ENCODE measurements at regions not wholly inside any gene's neighbourhood (a gene's known extent, or its start where the extent isn't known, plus 50 kb on each side); places are given as distances from the start of the nearest gene placed in this dataset.

DNA sequence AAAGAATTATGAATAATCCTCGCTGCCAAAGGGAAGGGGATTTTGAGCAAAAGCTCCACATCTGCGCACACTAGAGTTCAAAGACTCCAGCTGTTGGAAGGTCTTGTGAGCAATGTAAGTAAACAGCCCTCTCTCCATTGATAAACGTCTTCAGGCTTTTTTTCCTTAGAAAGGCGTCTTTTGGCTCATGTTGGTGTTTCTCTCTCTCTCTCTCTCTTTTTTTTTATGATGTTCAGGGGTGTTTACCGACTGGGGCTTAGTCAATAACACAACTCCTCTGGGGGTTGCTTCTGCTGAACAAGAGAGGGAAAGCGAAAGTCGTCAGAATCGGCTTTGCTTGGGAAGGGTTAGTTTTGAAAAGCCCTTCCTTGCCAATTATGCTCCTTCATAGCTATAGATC is 53.2 kb upstream of the C1QTNF7 start:
- no peak overlapping the region for H3K27ac ChIP-seq
- TF ChIP-seq, protein P1, sequence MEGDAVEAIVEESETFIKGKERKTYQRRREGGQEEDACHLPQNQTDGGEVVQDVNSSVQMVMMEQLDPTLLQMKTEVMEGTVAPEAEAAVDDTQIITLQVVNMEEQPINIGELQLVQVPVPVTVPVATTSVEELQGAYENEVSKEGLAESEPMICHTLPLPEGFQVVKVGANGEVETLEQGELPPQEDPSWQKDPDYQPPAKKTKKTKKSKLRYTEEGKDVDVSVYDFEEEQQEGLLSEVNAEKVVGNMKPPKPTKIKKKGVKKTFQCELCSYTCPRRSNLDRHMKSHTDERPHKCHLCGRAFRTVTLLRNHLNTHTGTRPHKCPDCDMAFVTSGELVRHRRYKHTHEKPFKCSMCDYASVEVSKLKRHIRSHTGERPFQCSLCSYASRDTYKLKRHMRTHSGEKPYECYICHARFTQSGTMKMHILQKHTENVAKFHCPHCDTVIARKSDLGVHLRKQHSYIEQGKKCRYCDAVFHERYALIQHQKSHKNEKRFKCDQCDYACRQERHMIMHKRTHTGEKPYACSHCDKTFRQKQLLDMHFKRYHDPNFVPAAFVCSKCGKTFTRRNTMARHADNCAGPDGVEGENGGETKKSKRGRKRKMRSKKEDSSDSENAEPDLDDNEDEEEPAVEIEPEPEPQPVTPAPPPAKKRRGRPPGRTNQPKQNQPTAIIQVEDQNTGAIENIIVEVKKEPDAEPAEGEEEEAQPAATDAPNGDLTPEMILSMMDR (conservative IDR thresholded peaks at IDR 0.05), result no peak
- TF ChIP-seq ZFX (IDR thresholded peaks at IDR 0.05), result no peak

DNA sequence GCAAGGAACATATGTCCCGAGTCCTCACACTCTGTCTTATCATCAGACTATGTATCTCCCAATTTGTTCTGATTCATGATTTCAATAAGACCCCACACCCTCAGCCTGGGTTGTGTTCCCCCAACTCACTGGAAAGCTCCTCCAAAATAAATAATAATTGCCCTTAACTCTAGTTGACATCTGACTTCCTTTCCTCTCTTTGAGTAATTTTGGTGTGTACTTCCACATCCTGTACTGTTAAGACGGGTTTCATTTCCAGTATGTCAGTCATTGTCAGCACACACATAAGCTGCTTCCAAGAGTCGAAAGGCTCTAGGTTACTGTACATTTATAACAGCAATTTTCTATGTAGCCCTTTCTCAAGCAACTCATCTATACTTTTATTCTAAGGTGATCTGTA is 52.2 kb upstream of the C1QTNF7 start:
- TF ChIP-seq, protein P1 (conservative IDR thresholded peaks at IDR 0.05), result no peak
- no peak for TF ChIP-seq ZFX (IDR thresholded peaks at IDR 0.05)
- H3K27ac ChIP-seq, result no peak overlapping the region

DNA sequence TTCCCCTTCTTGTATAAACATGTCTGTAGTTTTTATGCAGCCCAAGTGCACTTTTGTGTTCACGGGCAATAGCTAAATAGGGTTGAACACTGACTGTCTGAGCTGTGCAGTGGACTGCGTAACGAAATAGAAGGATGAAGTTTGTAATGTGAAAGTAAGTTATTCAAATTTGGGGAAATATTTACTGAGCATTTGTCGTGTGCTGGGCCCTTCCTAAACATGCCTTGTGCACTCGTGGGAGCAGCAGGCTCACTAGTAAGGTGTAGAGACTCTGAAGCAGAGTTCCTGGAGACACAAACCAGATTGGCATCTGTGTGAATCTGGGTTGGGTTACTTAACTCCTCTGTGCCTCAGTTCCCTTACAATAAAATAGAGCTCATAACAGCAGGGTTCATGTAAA is 51.7 kb upstream of the C1QTNF7 start:
- H3K27ac ChIP-seq, result no peak overlapping the region
- TF ChIP-seq, protein P1 (conservative IDR thresholded peaks at IDR 0.05), result no peak
- no peak for TF ChIP-seq ZFX (IDR thresholded peaks at IDR 0.05)

DNA sequence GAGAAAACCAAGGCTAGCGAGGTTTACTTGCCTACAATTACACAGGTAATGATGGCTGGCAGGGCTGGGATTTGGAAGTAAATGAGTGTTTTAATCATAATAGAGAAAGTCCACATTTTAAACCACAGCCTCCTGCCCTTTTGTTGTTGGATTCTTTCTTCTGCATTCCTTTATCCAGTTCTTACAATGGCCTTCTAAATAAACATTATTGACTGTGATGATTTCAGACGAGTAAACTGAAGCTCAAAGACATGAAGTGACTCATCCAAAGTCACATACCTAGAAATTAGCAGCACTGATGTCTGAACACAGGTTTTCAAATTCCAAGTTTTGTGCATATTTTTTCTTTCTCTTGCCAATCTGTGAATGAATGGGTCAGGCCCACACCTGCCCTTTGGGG is 51.2 kb upstream of the C1QTNF7 start:
- no peak overlapping the region for H3K27ac ChIP-seq
- no peak for TF ChIP-seq ZFX (IDR thresholded peaks at IDR 0.05)
- TF ChIP-seq, protein P1 (conservative IDR thresholded peaks at IDR 0.05), result no peak

All from C4-2B (cell line).